Upper lobe of left lung (tissue), 6 donors: ENCODE measurements at regions not wholly inside any gene's neighbourhood (a gene's known extent, or its start where the extent isn't known, plus 50 kb on each side); places are given as distances from the start of the nearest gene placed in this dataset.

Source experiments
- ATAC-seq, 2 donors: fragments of 200-7000 bp; cut with Tn5 transposase; one replicate each; pipeline ENCODE4 v1.9.1; 2022; ENCODE audit warnings: mild to moderate bottlenecking in 2 of 2, moderate library complexity in 2 of 2; ENCODE audit not compliant: low FRiP score in 2 of 2
- DNase-seq, 2 donors: peaks; one replicate each; pipeline ENCODE4 v3.0.0-alpha.2; 2019 to 2020
- H3K27ac ChIP-seq, 4 donors: fragments of 200-600 bp; sonication (generic); one replicate each; pipeline ENCODE4 v1.5.1; 2016 to 2019
- H3K27me3 ChIP-seq, 4 donors: fragments of 200-600 bp; sonication (generic); one replicate each; pipeline ENCODE4 v1.5.1; 2017 to 2019
- H3K36me3 ChIP-seq, 4 donors: fragments of 200-600 bp; sonication (generic); one replicate each; pipeline ENCODE4 v1.5.1; 2016 to 2019
- H3K4me1 ChIP-seq, 4 donors: fragments of 200-600 bp; sonication (generic); one replicate each; pipeline ENCODE4 v1.5.1; 2018 to 2019
- H3K4me3 ChIP-seq, 4 donors: fragments of 200-600 bp; sonication (generic); one replicate each; pipeline ENCODE4 v1.5.1; 2017 to 2019; ENCODE audit warnings: mild to moderate bottlenecking in 2 of 4, moderate library complexity in 1 of 4
- H3K9me3 ChIP-seq, 4 donors: fragments of 200-600 bp; sonication (generic); one replicate each; pipeline ENCODE4 v1.5.1; 2018 to 2019
- CTCF ChIP-seq, 6 experiments: fragments of 450-650 bp in 4 of 6; fragments of 200-600 bp in 2 of 6; sonication (generic) in 2 of 6; IDR thresholded peaks; one replicate each; pipeline ENCODE4 v1.5.1; 2016 to 2019; ENCODE audit warnings: antibody characterized with exemption in 6 of 6
- EP300 ChIP-seq, 4 donors: sonication (generic); formaldehyde crosslinking; IDR thresholded peaks; one replicate each; pipeline ENCODE4 v1.5.1; 2017; ENCODE audit warnings: antibody characterized with exemption in 4 of 4, control low read depth in 2 of 4
- POLR2A ChIP-seq, 4 donors: fragments of 450-650 bp; IDR thresholded peaks; one replicate each; pipeline ENCODE4 v1.5.1; 2016 to 2017; ENCODE audit warnings: antibody characterized with exemption in 4 of 4, mild to moderate bottlenecking in 2 of 4
- POLR2AphosphoS5 ChIP-seq, 2 donors: sonication (generic); formaldehyde crosslinking; IDR thresholded peaks; one replicate each; pipeline ENCODE4 v1.5.1; 2017; ENCODE audit warnings: antibody characterized with exemption in 2 of 2
- WGBS, 2 donors: methylation state at CpG; one replicate each; pipeline ENCODE4 v1.1.5; 2017 to 2018; 5-methylcytosine and 5-hydroxymethylcytosine counted together
- donor health status: DM: no; HTN: no; CAD: no; lungs with moderate emphysema.
- donor health status: DM: no; HTN: yes; CAD: no; lungs with severe emphysema.

GRCh38 chr9:82404196-82404870 is 415.8 kb downstream of the SPATA31D1 start:
- Histone ChIP-seq H3K9me3 (no peaks in the 10 kb centered on the region), H3K4me1 (no peaks in the 10 kb centered on the region), H3K27ac (no peak overlapping the region), H3K36me3 (no peaks in the 10 kb centered on the region), H3K27me3 (no peaks in the 10 kb centered on the region), H3K4me3 (no peak overlapping the region)
- DNase-seq (no peak), ATAC-seq (peak in 1 of 2 donors; percentile 24)
- WGBS, 2 donors: 85 to 92% methylated on average over 2 of the region's 2 CpGs
- no peak for TF ChIP-seq CTCF (IDR thresholded peaks at IDR 0.05)
- TF ChIP-seq POLR2A (IDR thresholded peaks at IDR 0.05): no peak
- no peak for TF ChIP-seq POLR2AphosphoS5 (IDR thresholded peaks at IDR 0.05)
- TF ChIP-seq EP300 (IDR thresholded peaks at IDR 0.05): no peak

GRCh38 chr9:82404881-82405280 is 416.3 kb downstream of the SPATA31D1 start:
- Histone ChIP-seq H3K27ac (no peak overlapping the region), H3K27me3 (no peaks in the 10 kb centered on the region)
- DNase-seq: no peak

GRCh38 chr9:82406456-82407085 is 418.0 kb downstream of the SPATA31D1 start:
- no peak for TF ChIP-seq POLR2A (IDR thresholded peaks at IDR 0.05)
- no peak for TF ChIP-seq CTCF (IDR thresholded peaks at IDR 0.05)
- TF ChIP-seq POLR2AphosphoS5 (IDR thresholded peaks at IDR 0.05): no peak
- TF ChIP-seq EP300 (IDR thresholded peaks at IDR 0.05): no peak
- Histone ChIP-seq H3K9me3 (no peaks in the 10 kb centered on the region), H3K36me3 (no peaks in the 10 kb centered on the region), H3K27me3 (no peaks in the 10 kb centered on the region), H3K27ac (no peak overlapping the region), H3K4me1 (no peaks in the 10 kb centered on the region), H3K4me3 (no peak overlapping the region)
- 78 to 90% methylated on average over 3 of the region's 3 CpGs for whole genome bisulfite sequencing, 2 donors
- DNase-seq (no peak), ATAC-seq (no peak)

More at GRCh38 chr9:82404881-82405280, 416.3 kb downstream of the SPATA31D1 start:
- 62 to 68% methylated on average over 4 of the region's 4 CpGs for WGBS, 2 donors
- H3K9me3 ChIP-seq: no peaks in the 10 kb centered on the region
- ATAC-seq: peak in 1 of 2 donors; percentile 45
- H3K4me1 ChIP-seq: no peaks in the 10 kb centered on the region
- H3K36me3 ChIP-seq: no peaks in the 10 kb centered on the region
- TF ChIP-seq POLR2AphosphoS5 (IDR thresholded peaks at IDR 0.05): no peak
- no peak for TF ChIP-seq CTCF (IDR thresholded peaks at IDR 0.05)
- no peak for TF ChIP-seq POLR2A (IDR thresholded peaks at IDR 0.05)
- TF ChIP-seq EP300 (IDR thresholded peaks at IDR 0.05): no peak
- H3K4me3 ChIP-seq: no peak overlapping the region

- no peak for ATAC-seq
- TF ChIP-seq EP300 (IDR thresholded peaks at IDR 0.05) (no peak), CTCF (IDR thresholded peaks at IDR 0.05) (no peak), POLR2AphosphoS5 (IDR thresholded peaks at IDR 0.05) (no peak), POLR2A (IDR thresholded peaks at IDR 0.05) (no peak)
- H3K4me1 ChIP-seq: no peaks in the 10 kb centered on the region
- no peaks in the 10 kb centered on the region for H3K27me3 ChIP-seq
- no peaks in the 10 kb centered on the region for H3K36me3 ChIP-seq
- no peaks in the 10 kb centered on the region for H3K9me3 ChIP-seq
- H3K4me3 ChIP-seq: no peak overlapping the region
- H3K27ac ChIP-seq: no peak overlapping the region
- no peak for DNase-seq
Measured at GRCh38 chr9:82410306-82410705, 421.7 kb downstream of the SPATA31D1 start.

- H3K4me1 ChIP-seq: no peaks in the 10 kb centered on the region
- H3K27me3 ChIP-seq: no peaks in the 10 kb centered on the region
- TF ChIP-seq POLR2A (IDR thresholded peaks at IDR 0.05) (no peak), POLR2AphosphoS5 (IDR thresholded peaks at IDR 0.05) (no peak), CTCF (IDR thresholded peaks at IDR 0.05) (no peak), EP300 (IDR thresholded peaks at IDR 0.05) (no peak)
- no peaks in the 10 kb centered on the region for H3K36me3 ChIP-seq
- no peak overlapping the region for H3K4me3 ChIP-seq
- ATAC-seq: no peak
- no peaks in the 10 kb centered on the region for H3K9me3 ChIP-seq
- DNase-seq: no peak
- no peak overlapping the region for H3K27ac ChIP-seq
Measured at GRCh38 chr9:82410866-82411265, 422.3 kb downstream of the SPATA31D1 start.
